H9 (cell line): ENCODE measurements at regions not wholly inside any gene's neighbourhood (a gene's known extent, or its start where the extent isn't known, plus 50 kb on each side); places are given as distances from the start of the nearest gene placed in this dataset.

Source experiments
- DNase-seq: peaks from one replicate; pipeline ENCODE4 v3.0.0-alpha.2; 2017
- H2AFZ ChIP-seq: one replicate; pipeline ENCODE4 v1.6.1; 2013; ENCODE audit warnings: mild to moderate bottlenecking, low read length, control low read depth, moderate library complexity
- H2AK5ac ChIP-seq: 2 replicates; pipeline ENCODE4 v1.6.1; 2013; ENCODE audit warnings: low read length, control low read depth, mixed read lengths; ENCODE audit not compliant: insufficient read length
- H2BK120ac ChIP-seq: one replicate; pipeline ENCODE4 v1.6.1; 2013; ENCODE audit warnings: low read depth, mild to moderate bottlenecking, low read length, control low read depth, inconsistent platforms; ENCODE audit not compliant: poor library complexity, severe bottlenecking
- H2BK12ac ChIP-seq: 2 replicates; pipeline ENCODE4 v1.6.1; 2013; ENCODE audit warnings: low read length, control low read depth, mixed read lengths, low read depth; ENCODE audit not compliant: insufficient read length
- H2BK15ac ChIP-seq: 2 replicates; pipeline ENCODE4 v1.6.1; 2013; ENCODE audit warnings: low read depth, low read length, control low read depth
- H2BK20ac ChIP-seq: one replicate; pipeline ENCODE4 v1.6.1; 2013; ENCODE audit warnings: low read depth, mild to moderate bottlenecking, low read length, control low read depth, inconsistent platforms; ENCODE audit not compliant: poor library complexity, severe bottlenecking
- H2BK5ac ChIP-seq: 2 replicates; pipeline ENCODE4 v1.6.1; 2013; ENCODE audit warnings: low read length, control low read depth, mixed read lengths; ENCODE audit not compliant: insufficient read length
- H3K14ac ChIP-seq: 2 replicates; pipeline ENCODE4 v1.6.1; 2013; ENCODE audit warnings: low read length, control low read depth; ENCODE audit not compliant: insufficient read depth
- H3K18ac ChIP-seq: 2 replicates; pipeline ENCODE4 v1.6.1; 2013; ENCODE audit warnings: low read depth, mild to moderate bottlenecking, mixed read lengths, low read length, control low read depth; ENCODE audit not compliant: insufficient read length
- H3K23ac ChIP-seq: 2 replicates; pipeline ENCODE4 v1.6.1; 2013; ENCODE audit warnings: low read length, control low read depth, mixed read lengths, low read depth; ENCODE audit not compliant: insufficient read length
- H3K23me2 ChIP-seq: 2 replicates; pipeline ENCODE4 v1.6.1; 2013; ENCODE audit warnings: low read depth, mild to moderate bottlenecking, mixed read lengths, low read length, control low read depth; ENCODE audit not compliant: insufficient read length, poor library complexity, severe bottlenecking
- H3K27ac ChIP-seq: 2 replicates; pipeline ENCODE4 v1.5.1; 2013; ENCODE audit warnings: low read length, control low read depth, mixed read lengths, low read depth; ENCODE audit not compliant: insufficient read length
- H3K27me3 ChIP-seq: 2 replicates; pipeline ENCODE4 v1.6.1; 2013; ENCODE audit warnings: low read length, control low read depth, inconsistent platforms; ENCODE audit not compliant: insufficient read depth
- H3K4ac ChIP-seq: 2 replicates; pipeline ENCODE4 v1.6.1; 2013; ENCODE audit warnings: low read depth, mild to moderate bottlenecking, control low read depth, inconsistent platforms, low read length, moderate library complexity
- H3K4me1 ChIP-seq: 2 replicates; pipeline ENCODE4 v1.6.1; 2013; ENCODE audit warnings: low read length, control low read depth, inconsistent platforms; ENCODE audit not compliant: insufficient read depth
- H3K4me2 ChIP-seq: 2 replicates; pipeline ENCODE4 v1.6.1; 2013; ENCODE audit warnings: low read length, control low read depth, mixed read lengths; ENCODE audit not compliant: insufficient read length, insufficient read depth
- H3K56ac ChIP-seq: 2 replicates; pipeline ENCODE4 v1.6.1; 2013; ENCODE audit warnings: low read depth, mild to moderate bottlenecking, mixed read lengths, low read length, control low read depth; ENCODE audit not compliant: insufficient read length
- H3K79me1 ChIP-seq: 2 replicates; pipeline ENCODE4 v1.6.1; 2013; ENCODE audit warnings: low read depth, mild to moderate bottlenecking, moderate library complexity, low read length, control low read depth, inconsistent platforms; ENCODE audit not compliant: insufficient read depth, poor library complexity, severe bottlenecking
- H3K79me2 ChIP-seq: 2 replicates; pipeline ENCODE4 v1.6.1; 2013; ENCODE audit warnings: low read length, control low read depth, inconsistent platforms; ENCODE audit not compliant: insufficient read depth
- H3K9ac ChIP-seq: 2 replicates; pipeline ENCODE4 v1.6.1; 2013; ENCODE audit warnings: low read length, control low read depth, mixed read lengths; ENCODE audit not compliant: insufficient read length; ENCODE audit errors: extremely low read depth
- H3K9me3 ChIP-seq: one replicate; pipeline ENCODE4 v1.6.1; 2013; ENCODE audit warnings: low read depth, low read length, inconsistent platforms; ENCODE audit not compliant: control insufficient read depth
- H3T11ph ChIP-seq: one replicate; pipeline ENCODE4 v1.6.1; 2013; ENCODE audit warnings: mild to moderate bottlenecking, low read length, control low read depth, inconsistent platforms
- H4K20me1 ChIP-seq: one replicate; pipeline ENCODE4 v1.6.1; 2013; ENCODE audit not compliant: control insufficient read depth, insufficient read length, insufficient read depth
- H4K5ac ChIP-seq: 2 replicates; pipeline ENCODE4 v1.6.1; 2013; ENCODE audit warnings: low read depth, mild to moderate bottlenecking, mixed read lengths, low read length, control low read depth; ENCODE audit not compliant: insufficient read length
- H4K8ac ChIP-seq: replicated peaks from 2 replicates; pipeline ENCODE4 v1.6.1; 2013; ENCODE audit warnings: low read length, control low read depth, mixed read lengths, low read depth; ENCODE audit not compliant: insufficient read length
- H4K91ac ChIP-seq: 2 replicates; pipeline ENCODE4 v1.6.1; 2013; ENCODE audit warnings: low read depth, mild to moderate bottlenecking, moderate library complexity, mixed read lengths, low read length, control low read depth; ENCODE audit not compliant: insufficient read length
- H3K27ac Mint-ChIP-seq, 3 experiments: 2 replicates in 2 of 3; 3 replicates in 1 of 3; pipeline ENCODE4 v1.8.0; 2020 to 2021; ENCODE audit warnings: mixed read lengths in 3 of 3, mild to moderate bottlenecking in 1 of 3, moderate library complexity in 1 of 3
- H3K27me3 Mint-ChIP-seq: 2 replicates; pipeline ENCODE4 v1.8.0; 2021; ENCODE audit warnings: low read depth, mild to moderate bottlenecking, moderate library complexity, mixed read lengths
- H3K36me3 Mint-ChIP-seq, 3 experiments: 2 replicates in 2 of 3; 3 replicates in 1 of 3; pipeline ENCODE4 v1.8.0; 2020 to 2021; ENCODE audit warnings: low read depth in 3 of 3, mixed read lengths in 3 of 3; ENCODE audit not compliant: insufficient read depth in 1 of 3
- H3K4me1 Mint-ChIP-seq, 2 experiments: 2 replicates each; pipeline ENCODE4 v1.8.0; 2020; ENCODE audit warnings: mixed read lengths in 2 of 2
- H3K4me3 Mint-ChIP-seq, 2 experiments: 2 replicates in 1 of 2; 3 replicates in 1 of 2; pipeline ENCODE4 v1.8.0; 2020 to 2021; ENCODE audit warnings: mild to moderate bottlenecking in 2 of 2, mixed read lengths in 2 of 2, moderate library complexity in 1 of 2
- H3K9me3 Mint-ChIP-seq, 2 experiments: 2 replicates in 1 of 2; 3 replicates in 1 of 2; pipeline ENCODE4 v1.8.0; 2020; ENCODE audit warnings: mild to moderate bottlenecking in 2 of 2, mixed read lengths in 2 of 2, moderate library complexity in 1 of 2
- CTCF ChIP-seq: fragments of 200-600 bp; sonication (generic); conservative IDR thresholded peaks from 3 replicates; pipeline ENCODE4 v1.8.0; 2021; ENCODE audit warnings: antibody characterized with exemption, mild to moderate bottlenecking
- WGBS: extraction: QIAGEN DNeasy Blood & Tissue Kit; methylation state at CpG from one replicate; pipeline ENCODE4 v1.1.7; 2013; ENCODE audit warnings: missing lambda C conversion rate, low lambda C conversion rate, mixed read lengths; ENCODE audit not compliant: insufficient read length; ENCODE audit errors: extremely low coverage; 5-methylcytosine and 5-hydroxymethylcytosine counted together

GRCh38 chr14:43338713-43339112, 1168.4 kb downstream of the FSCB start:
- H3K4me1 ChIP-seq: no peaks in the 10 kb centered on the region
- H3K4me2 ChIP-seq: no peak overlapping the region
- no peak overlapping the region for H2BK5ac ChIP-seq
- H2BK15ac ChIP-seq: no peak overlapping the region
- H2AK5ac ChIP-seq: no peak overlapping the region
- H3K27me3 ChIP-seq: no peaks in the 10 kb centered on the region
- Mint-ChIP-seq H3K27ac (no peak overlapping the region), H3K36me3 (no peaks in the 10 kb centered on the region), H3K9me3 (no peaks in the 10 kb centered on the region; a peak in 2 of 5 replicates), H3K4me1 (peaks cover 0 to 5% of the 10 kb centered on the region in 2 experiments; a peak in 2 of 4 replicates), H3K4me3 (no peak overlapping the region), H3K27me3 (no peaks in the 10 kb centered on the region)
- H3K79me2 ChIP-seq: no peaks in the 10 kb centered on the region
- no peaks in the 10 kb centered on the region for H3K9me3 ChIP-seq
- DNase-seq: no peak
- no peak overlapping the region for H3K14ac ChIP-seq
- no CpG with 5 or more reads among the region's 1 CpG for WGBS
- no peak overlapping the region for H3K4ac ChIP-seq
- no peak overlapping the region for H2BK20ac ChIP-seq
- H3K23ac ChIP-seq: no peak overlapping the region
- TF ChIP-seq CTCF: no peak
- H2BK120ac ChIP-seq: no peak overlapping the region
- no peak overlapping the region for H3K18ac ChIP-seq
- H3K56ac ChIP-seq: no peak overlapping the region
- no peak overlapping the region for H4K91ac ChIP-seq
- H2AFZ ChIP-seq: no peak overlapping the region
- no peak overlapping the region for H3K9ac ChIP-seq
- no peak overlapping the region for H4K8ac ChIP-seq
- no peak overlapping the region for H3T11ph ChIP-seq
- no peaks in the 10 kb centered on the region for H4K20me1 ChIP-seq
- no peaks in the 10 kb centered on the region for H3K23me2 ChIP-seq
- no peak overlapping the region for H3K27ac ChIP-seq
- H4K5ac ChIP-seq: no peak overlapping the region
- H2BK12ac ChIP-seq: no peak overlapping the region
- no peaks in the 10 kb centered on the region for H3K79me1 ChIP-seq
